Smooth muscle cell (in vitro differentiated cells): ENCODE measurements at regions not wholly inside any gene's neighbourhood (a gene's known extent, or its start where the extent isn't known, plus 50 kb on each side); places are given as distances from the start of the nearest gene placed in this dataset.

Source experiments
- DNase-seq: peaks from one replicate; lab custom pipeline; 2025; ENCODE audit not compliant: unreplicated experiment; lab: John Stamatoyannopoulos, UW
- H2AFZ ChIP-seq: fragments of 200-600 bp; sonication (generic); 2 replicates; pipeline ENCODE4 v1.6.0; 2016; ENCODE audit warnings: antibody characterized with exemption, low read depth, mild to moderate bottlenecking
- H3F3A ChIP-seq: fragments of 200-600 bp; sonication (generic); 2 replicates; pipeline ENCODE4 v1.6.0; 2017; ENCODE audit warnings: antibody characterized with exemption, low read depth
- H3K27ac ChIP-seq: fragments of 200-600 bp; sonication (generic); 2 replicates; pipeline ENCODE4 v1.5.1; 2016; ENCODE audit warnings: low read depth, mild to moderate bottlenecking
- H3K27me3 ChIP-seq: fragments of 200-600 bp; sonication (generic); 2 replicates; pipeline ENCODE4 v1.6.1; 2016; ENCODE audit warnings: low read depth, mild to moderate bottlenecking
- H3K36me3 ChIP-seq: fragments of 200-600 bp; sonication (generic); 2 replicates; pipeline ENCODE4 v1.5.1; 2016; ENCODE audit warnings: low read depth
- H3K4me1 ChIP-seq: fragments of 200-600 bp; sonication (generic); 2 replicates; pipeline ENCODE4 v1.5.1; 2016; ENCODE audit warnings: low read depth
- H3K4me2 ChIP-seq: fragments of 200-600 bp; sonication (generic); 2 replicates; pipeline ENCODE4 v1.6.0; 2016; ENCODE audit warnings: mild to moderate bottlenecking
- H3K4me3 ChIP-seq: fragments of 200-600 bp; sonication (generic); 2 replicates; pipeline ENCODE4 v1.5.1; 2016; ENCODE audit warnings: mild to moderate bottlenecking
- H3K79me2 ChIP-seq: fragments of 200-600 bp; sonication (generic); 2 replicates; pipeline ENCODE4 v1.6.0; 2016; ENCODE audit warnings: low read depth, mild to moderate bottlenecking
- H3K9ac ChIP-seq: fragments of 200-600 bp; sonication (generic); 2 replicates; pipeline ENCODE4 v1.6.0; 2016; ENCODE audit warnings: low read depth
- H3K9me3 ChIP-seq: fragments of 200-600 bp; sonication (generic); replicated peaks from 2 replicates; pipeline ENCODE4 v1.5.1; 2016; ENCODE audit warnings: low read depth
- H4K20me1 ChIP-seq: fragments of 200-600 bp; sonication (generic); 2 replicates; pipeline ENCODE4 v1.6.0; 2016; ENCODE audit warnings: low read depth
- CTCF ChIP-seq: fragments of 200-600 bp; sonication (generic); IDR thresholded peaks from 2 replicates; pipeline ENCODE4 v1.5.1; 2017; ENCODE audit warnings: borderline replicate concordance, mild to moderate bottlenecking, antibody characterized with exemption; ENCODE audit not compliant: insufficient read depth, poor library complexity, severe bottlenecking
- WGBS: methylation state at CpG from one replicate; pipeline ENCODE4 v1.1.7; 2016; ENCODE audit warnings: low lambda C conversion rate; 5-methylcytosine and 5-hydroxymethylcytosine counted together

- Histone ChIP-seq H3K9ac (no peak overlapping the region), H4K20me1 (no peaks in the 10 kb centered on the region), H3K4me3 (no peak overlapping the region), H3K36me3 (no peaks in the 10 kb centered on the region), H2AFZ (no peak overlapping the region), H3K9me3 (no peaks in the 10 kb centered on the region), H3K27ac (no peak overlapping the region), H3K79me2 (no peaks in the 10 kb centered on the region), H3K4me1 (no peaks in the 10 kb centered on the region), H3K4me2 (no peak overlapping the region), H3K27me3 (peaks cover 4% of the 10 kb centered on the region), H3F3A (no peaks in the 10 kb centered on the region)
- DNase-seq, result no peak
- no peak for TF ChIP-seq CTCF
Observed at GRCh38 chr2:18856765-18857164, 267.4 kb upstream of the NT5C1B start.

- DNase-seq, result no peak
Observed at GRCh38 chr2:18855027-18855426, 265.7 kb upstream of the NT5C1B start.

GRCh38 chr2:18849841-18850578 lies 260.6 kb upstream of the NT5C1B start:
- no peaks in the 10 kb centered on the region for H3K36me3 ChIP-seq
- no peak overlapping the region for H3K4me3 ChIP-seq
- H3K27me3 ChIP-seq, result peaks cover 4% of the 10 kb centered on the region
- H3K9me3 ChIP-seq, result no peaks in the 10 kb centered on the region
- peak overlapping the region; percentile 8 for H2AFZ ChIP-seq
- no peak overlapping the region for H3K4me2 ChIP-seq
- no peaks in the 10 kb centered on the region for H3K4me1 ChIP-seq
- H3K9ac ChIP-seq, result no peak overlapping the region
- no peak for DNase-seq
- H4K20me1 ChIP-seq, result no peaks in the 10 kb centered on the region
- no peak for TF ChIP-seq CTCF
- 55% methylated on average over 2 of the region's 2 CpGs for WGBS
- no peaks in the 10 kb centered on the region for H3F3A ChIP-seq
- H3K27ac ChIP-seq, result no peak overlapping the region
- no peaks in the 10 kb centered on the region for H3K79me2 ChIP-seq

More at GRCh38 chr2:18855027-18855426, 265.7 kb upstream of the NT5C1B start:
- Histone ChIP-seq H3F3A (no peaks in the 10 kb centered on the region), H3K36me3 (no peaks in the 10 kb centered on the region), H2AFZ (no peak overlapping the region), H3K4me3 (no peak overlapping the region), H4K20me1 (no peaks in the 10 kb centered on the region), H3K79me2 (no peaks in the 10 kb centered on the region), H3K4me2 (no peak overlapping the region), H3K9me3 (no peaks in the 10 kb centered on the region), H3K4me1 (no peaks in the 10 kb centered on the region), H3K27me3 (peaks cover 4% of the 10 kb centered on the region), H3K9ac (no peak overlapping the region), H3K27ac (no peak overlapping the region)
- TF ChIP-seq CTCF, result peak; percentile 26

GRCh38 chr2:18848646-18849045 lies 259.3 kb upstream of the NT5C1B start:
- TF ChIP-seq CTCF, result no peak
- Histone ChIP-seq H3K9me3 (no peaks in the 10 kb centered on the region), H4K20me1 (no peaks in the 10 kb centered on the region), H2AFZ (no peak overlapping the region), H3K9ac (no peak overlapping the region), H3K4me2 (no peak overlapping the region), H3F3A (no peaks in the 10 kb centered on the region), H3K36me3 (no peaks in the 10 kb centered on the region), H3K27ac (no peak overlapping the region), H3K4me3 (no peak overlapping the region), H3K27me3 (peaks cover 4% of the 10 kb centered on the region), H3K79me2 (no peaks in the 10 kb centered on the region), H3K4me1 (no peaks in the 10 kb centered on the region)
- no peak for DNase-seq
